HepG2 (cell line): ENCODE measurements at regions not wholly inside any gene's neighbourhood (a gene's known extent, or its start where the extent isn't known, plus 50 kb on each side); places are given as distances from the start of the nearest gene placed in this dataset.

Experiments used
- ATF5 ChIP-seq: sonication (generic); formaldehyde crosslinking; IDR thresholded peaks from 2 replicates; pipeline ENCODE4 v1.4.0; 2020; ENCODE audit warnings: mild to moderate bottlenecking, low read depth, missing genetic modification reagents
- CCAR2 ChIP-seq: fragments of 200-400 bp; formaldehyde crosslinking; optimal IDR thresholded peaks from 2 replicates; pipeline ENCODE3; 2018; ENCODE audit warnings: low read depth, mild to moderate bottlenecking, low read length, moderate library complexity
- CTCF ChIP-seq: sonication (generic); formaldehyde crosslinking; IDR thresholded peaks from 2 replicates; pipeline ENCODE4 v1.5.0; 2020; ENCODE audit warnings: mild to moderate bottlenecking, missing genetic modification reagents, moderate library complexity
- KAT2B ChIP-seq: fragments of 150-350 bp; IDR thresholded peaks from 2 replicates; pipeline ENCODE4 v1.6.1; 2014; ENCODE audit warnings: low read depth, low read length, borderline replicate concordance
- TARDBP ChIP-seq: sonication (generic); formaldehyde crosslinking; IDR thresholded peaks from 2 replicates; pipeline ENCODE4 v1.8.0; 2022; ENCODE audit warnings: mild to moderate bottlenecking, missing genetic modification reagents

GRCh38 chr3:43183456-43183855 is 77.6 kb upstream of the POMGNT2 start:
- TF ChIP-seq KAT2B (no peak), CCAR2 (no peak), CTCF (CRISPR knock-in tag) (no peak), TARDBP (CRISPR knock-in tag) (no peak), ATF5 (no peak)
